Liver (tissue), 3 donors: ENCODE measurements at regions not wholly inside any gene's neighbourhood (a gene's known extent, or its start where the extent isn't known, plus 50 kb on each side); places are given as distances from the start of the nearest gene placed in this dataset.

Source experiments
- GABPA ChIP-seq, 2 donors: IDR thresholded peaks in 1 of 2; conservative IDR thresholded peaks in 1 of 2; 2 replicates each; pipeline ENCODE4 v1.6.1; 2016; ENCODE audit warnings: antibody characterized with exemption in 2 of 2, mild to moderate bottlenecking in 1 of 2, moderate library complexity in 1 of 2
- TF ChIP-seq, protein P1 (sequence below): fragments of 150-350 bp; IDR thresholded peaks from 2 replicates; pipeline ENCODE4 v1.5.1; 2017; ENCODE audit warnings: improper control_type of control experiment, low read depth, low read length; ENCODE audit not compliant: missing input control
- donor health status: healthy.
- donor health status: healthy.

DNA sequence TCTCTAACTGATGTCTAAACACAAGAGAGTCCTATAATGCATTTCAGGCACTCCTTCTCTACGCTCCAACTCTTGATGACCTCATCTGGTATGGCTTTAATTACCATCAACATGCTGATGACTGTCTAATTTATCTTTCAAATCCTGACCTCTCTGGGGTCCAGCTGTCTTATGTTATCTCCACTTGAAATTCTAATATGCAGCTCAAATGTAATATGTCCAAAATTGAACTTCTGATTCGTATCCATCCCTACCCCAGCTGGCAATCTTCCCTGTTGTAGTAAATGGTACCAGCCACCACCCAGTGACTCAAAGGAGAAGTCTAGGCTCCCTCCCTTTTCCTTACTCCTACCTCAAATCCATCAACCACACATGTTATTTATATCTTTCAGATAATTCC, 288.0 kb upstream of the SLC10A2 start:
- no peak for TF ChIP-seq GABPA (IDR thresholded peaks at IDR 0.05 in 1 of 2, conservative IDR thresholded peaks at IDR 0.05 in 1 of 2)
- TF ChIP-seq, protein P1, sequence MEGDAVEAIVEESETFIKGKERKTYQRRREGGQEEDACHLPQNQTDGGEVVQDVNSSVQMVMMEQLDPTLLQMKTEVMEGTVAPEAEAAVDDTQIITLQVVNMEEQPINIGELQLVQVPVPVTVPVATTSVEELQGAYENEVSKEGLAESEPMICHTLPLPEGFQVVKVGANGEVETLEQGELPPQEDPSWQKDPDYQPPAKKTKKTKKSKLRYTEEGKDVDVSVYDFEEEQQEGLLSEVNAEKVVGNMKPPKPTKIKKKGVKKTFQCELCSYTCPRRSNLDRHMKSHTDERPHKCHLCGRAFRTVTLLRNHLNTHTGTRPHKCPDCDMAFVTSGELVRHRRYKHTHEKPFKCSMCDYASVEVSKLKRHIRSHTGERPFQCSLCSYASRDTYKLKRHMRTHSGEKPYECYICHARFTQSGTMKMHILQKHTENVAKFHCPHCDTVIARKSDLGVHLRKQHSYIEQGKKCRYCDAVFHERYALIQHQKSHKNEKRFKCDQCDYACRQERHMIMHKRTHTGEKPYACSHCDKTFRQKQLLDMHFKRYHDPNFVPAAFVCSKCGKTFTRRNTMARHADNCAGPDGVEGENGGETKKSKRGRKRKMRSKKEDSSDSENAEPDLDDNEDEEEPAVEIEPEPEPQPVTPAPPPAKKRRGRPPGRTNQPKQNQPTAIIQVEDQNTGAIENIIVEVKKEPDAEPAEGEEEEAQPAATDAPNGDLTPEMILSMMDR: no peak
